WTC11 (cell line): ENCODE measurements at regions not wholly inside any gene's neighbourhood (a gene's known extent, or its start where the extent isn't known, plus 50 kb on each side); places are given as distances from the start of the nearest gene placed in this dataset.
A peak's percentile ranks its signal among the peaks of the same experiment; 100 is the strongest.

Source experiments
- ATAC-seq: fragments of 200-7000 bp; cut with Tn5 transposase; 2 replicates; pipeline ENCODE4 v1.10.0; 2021; ENCODE audit warnings: mild to moderate bottlenecking, moderate library complexity
- CTCF ChIA-PET: fragments of 300-600 bp; sonication (Branson Sonifier 250); formaldehyde crosslinking; loops from one replicate; lab custom pipeline; 2021; ENCODE audit warnings: antibody characterized with exemption; lab: Charles Lee
- POLR2A ChIA-PET: fragments of 350-600 bp; sonication (Branson Sonifier 250); formaldehyde crosslinking; loops from one replicate; lab custom pipeline; 2021; ENCODE audit warnings: antibody characterized with exemption; lab: Charles Lee
- DNase-seq: peaks from one replicate; pipeline ENCODE4 v3.0.0; 2021; ENCODE audit warnings: low spot score
- H3K27ac Mint-ChIP-seq: 2 replicates; pipeline ENCODE4 v1.8.0; 2021; ENCODE audit warnings: mixed read lengths
- H3K27me3 Mint-ChIP-seq: 2 replicates; pipeline ENCODE4 v1.8.0; 2021; ENCODE audit warnings: low read depth, mild to moderate bottlenecking, moderate library complexity, mixed read lengths
- H3K36me3 Mint-ChIP-seq: 2 replicates; pipeline ENCODE4 v1.8.0; 2021; ENCODE audit warnings: mixed read lengths
- H3K4me1 Mint-ChIP-seq: 2 replicates; pipeline ENCODE4 v1.8.0; 2022; ENCODE audit warnings: mixed read lengths
- H3K4me3 Mint-ChIP-seq: 2 replicates; pipeline ENCODE4 v1.8.0; 2021; ENCODE audit warnings: mild to moderate bottlenecking, moderate library complexity, mixed read lengths
- H3K9me3 Mint-ChIP-seq: 2 replicates; pipeline ENCODE4 v1.8.0; 2021; ENCODE audit warnings: mixed read lengths
- EMX1 ChIP-seq: fragments of 250-450 bp; sonication (Bioruptor Pico); IDR thresholded peaks from 2 replicates; pipeline ENCODE4 v1.8.0; 2021; ENCODE audit warnings: mild to moderate bottlenecking
- FOXK1 ChIP-seq: sonication (generic); formaldehyde crosslinking; IDR thresholded peaks from 2 replicates; pipeline ENCODE4 v1.8.0; 2022; ENCODE audit warnings: mild to moderate bottlenecking, moderate library complexity, missing genetic modification reagents
- GTF2I ChIP-seq: fragments of 250-450 bp; sonication (Bioruptor Pico); conservative IDR thresholded peaks from 2 replicates; pipeline ENCODE4 v1.4.0; 2021; ENCODE audit warnings: mild to moderate bottlenecking
- HMGA2 ChIP-seq: fragments of 250-450 bp; sonication (Bioruptor Pico); IDR thresholded peaks from 2 replicates; pipeline ENCODE4 v1.4.0; 2021; ENCODE audit warnings: mild to moderate bottlenecking, moderate library complexity
- JAZF1 ChIP-seq: fragments of 250-450 bp; sonication (Bioruptor Pico); IDR thresholded peaks from 2 replicates; pipeline ENCODE4 v1.9.0; 2021; ENCODE audit warnings: moderate library complexity, mild to moderate bottlenecking, inconsistent platforms
- JUN ChIP-seq: sonication (generic); formaldehyde crosslinking; IDR thresholded peaks from 2 replicates; pipeline ENCODE4 v1.8.0; 2023; ENCODE audit warnings: mild to moderate bottlenecking, missing genetic modification reagents
- MYBL2 ChIP-seq: sonication (generic); formaldehyde crosslinking; IDR thresholded peaks from 2 replicates; pipeline ENCODE4 v1.8.1; 2023; ENCODE audit warnings: mild to moderate bottlenecking, moderate library complexity, missing genetic modification reagents
- NFATC4 ChIP-seq: fragments of 250-450 bp; sonication (Bioruptor Pico); IDR thresholded peaks from 2 replicates; pipeline ENCODE4 v1.9.0; 2021; ENCODE audit warnings: mild to moderate bottlenecking
- OVOL2 ChIP-seq: fragments of 250-450 bp; sonication (Bioruptor Pico); IDR thresholded peaks from 2 replicates; pipeline ENCODE4 v1.9.0; 2021; ENCODE audit warnings: mild to moderate bottlenecking, borderline replicate concordance
- PRRX2 ChIP-seq: fragments of 250-450 bp; sonication (Bioruptor Pico); IDR thresholded peaks from 2 replicates; pipeline ENCODE4 v1.8.0; 2021; ENCODE audit warnings: mild to moderate bottlenecking
- SMAD4 ChIP-seq: sonication (generic); formaldehyde crosslinking; IDR thresholded peaks from 2 replicates; pipeline ENCODE4 v1.8.0; 2022; ENCODE audit warnings: mild to moderate bottlenecking, missing genetic modification reagents
- SOX15 ChIP-seq: fragments of 250-450 bp; sonication (Bioruptor Pico); IDR thresholded peaks from 2 replicates; pipeline ENCODE4 v1.9.0; 2021; ENCODE audit warnings: mild to moderate bottlenecking
- SP1 ChIP-seq: sonication (generic); formaldehyde crosslinking; conservative IDR thresholded peaks from 2 replicates; pipeline ENCODE4 v1.8.1; 2022; ENCODE audit warnings: missing genetic modification reagents
- ZNF121 ChIP-seq: sonication (generic); formaldehyde crosslinking; IDR thresholded peaks from 2 replicates; pipeline ENCODE4 v1.8.0; 2023; ENCODE audit warnings: missing genetic modification reagents
- ZNF263 ChIP-seq: sonication (generic); formaldehyde crosslinking; IDR thresholded peaks from 2 replicates; pipeline ENCODE4 v1.8.1; 2022; ENCODE audit warnings: low read depth, mild to moderate bottlenecking, moderate library complexity, missing genetic modification reagents
- ZNF317 ChIP-seq: sonication (generic); formaldehyde crosslinking; IDR thresholded peaks from 2 replicates; pipeline ENCODE4 v1.8.1; 2023; ENCODE audit warnings: low read depth, mild to moderate bottlenecking, moderate library complexity, missing genetic modification reagents, borderline replicate concordance
- TF ChIP-seq, protein P1 (sequence below): fragments of 250-450 bp; sonication (Bioruptor Pico); IDR thresholded peaks from 2 replicates; pipeline ENCODE4 v2.1.2; 2022; ENCODE audit warnings: mild to moderate bottlenecking, moderate library complexity
- TF ChIP-seq, protein P2 (sequence below): sonication (generic); formaldehyde crosslinking; IDR thresholded peaks from 2 replicates; pipeline ENCODE4 v1.8.1; 2022; ENCODE audit warnings: low read depth, mild to moderate bottlenecking, moderate library complexity, missing genetic modification reagents, borderline replicate concordance
- TF ChIP-seq, protein P3 (sequence below): sonication (generic); formaldehyde crosslinking; IDR thresholded peaks from 2 replicates; pipeline ENCODE4 v1.8.1; 2022; ENCODE audit warnings: low read depth, missing genetic modification reagents, borderline replicate concordance
- TF ChIP-seq, protein P4 (sequence below): fragments of 250-450 bp; sonication (Bioruptor Pico); IDR thresholded peaks from 2 replicates; pipeline ENCODE4 v1.9.0; 2021; ENCODE audit warnings: moderate library complexity, mild to moderate bottlenecking, inconsistent platforms, borderline replicate concordance
- TF ChIP-seq, protein P5 (sequence below): sonication (generic); formaldehyde crosslinking; IDR thresholded peaks from 2 replicates; pipeline ENCODE4 v1.8.0; 2023; ENCODE audit warnings: mild to moderate bottlenecking, missing genetic modification reagents

DNA sequence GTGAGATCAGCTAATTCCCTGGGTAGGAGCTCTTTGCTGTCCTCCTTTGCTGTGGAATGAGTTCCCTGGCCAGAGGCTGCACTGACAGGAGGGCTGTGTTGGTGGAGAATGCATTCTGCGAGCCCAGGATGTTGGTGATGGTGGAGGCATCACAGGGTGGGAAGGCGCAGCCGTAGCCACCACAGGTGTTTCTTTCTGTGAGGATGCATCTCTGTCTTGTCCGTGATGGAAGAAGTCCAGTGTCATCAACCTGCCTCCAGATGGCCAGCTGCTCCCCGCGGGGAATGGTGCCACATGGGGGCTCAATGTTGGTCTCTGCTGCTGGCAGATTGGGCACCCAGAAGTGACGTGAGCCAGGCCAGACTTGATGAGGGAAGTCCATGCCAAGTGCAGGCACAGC, 972.1 kb downstream of the TBC1D22A start:
- peaks cover 25% of the 10 kb centered on the region for H3K9me3 Mint-ChIP-seq
- no peak for ATAC-seq
- DNase-seq = no peak
- TF ChIP-seq GTF2I (CRISPR knock-in tag) (no peak), HMGA2 (no peak), SMAD4 (CRISPR knock-in tag) (no peak), EMX1 (no peak), NFATC4 (CRISPR knock-in tag) (no peak), JUN (CRISPR knock-in tag) (no peak), PRRX2 (CRISPR knock-in tag) (no peak), OVOL2 (CRISPR knock-in tag) (no peak), FOXK1 (CRISPR knock-in tag) (no peak), ZNF121 (CRISPR knock-in tag) (no peak)
- TF ChIP-seq, protein P1, sequence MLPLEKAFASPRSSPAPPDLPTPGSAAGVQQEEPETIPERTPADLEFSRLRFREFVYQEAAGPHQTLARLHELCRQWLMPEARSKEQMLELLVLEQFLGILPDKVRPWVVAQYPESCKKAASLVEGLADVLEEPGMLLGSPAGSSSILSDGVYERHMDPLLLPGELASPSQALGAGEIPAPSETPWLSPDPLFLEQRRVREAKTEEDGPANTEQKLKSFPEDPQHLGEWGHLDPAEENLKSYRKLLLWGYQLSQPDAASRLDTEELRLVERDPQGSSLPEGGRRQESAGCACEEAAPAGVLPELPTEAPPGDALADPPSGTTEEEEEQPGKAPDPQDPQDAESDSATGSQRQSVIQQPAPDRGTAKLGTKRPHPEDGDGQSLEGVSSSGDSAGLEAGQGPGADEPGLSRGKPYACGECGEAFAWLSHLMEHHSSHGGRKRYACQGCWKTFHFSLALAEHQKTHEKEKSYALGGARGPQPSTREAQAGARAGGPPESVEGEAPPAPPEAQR (CRISPR knock-in tag) = no peak
- POLR2A ChIA-PET = no interaction called here
- H3K36me3 Mint-ChIP-seq = peaks cover 18% of the 10 kb centered on the region
- CTCF ChIA-PET = no interaction called here
- peaks cover 11% of the 10 kb centered on the region for H3K4me1 Mint-ChIP-seq
- peaks cover 7% of the 10 kb centered on the region; the same call in 1 of the 2 replicates for H3K27me3 Mint-ChIP-seq
- H3K27ac Mint-ChIP-seq = no peak overlapping the region
- H3K4me3 Mint-ChIP-seq = no peak overlapping the region

DNA sequence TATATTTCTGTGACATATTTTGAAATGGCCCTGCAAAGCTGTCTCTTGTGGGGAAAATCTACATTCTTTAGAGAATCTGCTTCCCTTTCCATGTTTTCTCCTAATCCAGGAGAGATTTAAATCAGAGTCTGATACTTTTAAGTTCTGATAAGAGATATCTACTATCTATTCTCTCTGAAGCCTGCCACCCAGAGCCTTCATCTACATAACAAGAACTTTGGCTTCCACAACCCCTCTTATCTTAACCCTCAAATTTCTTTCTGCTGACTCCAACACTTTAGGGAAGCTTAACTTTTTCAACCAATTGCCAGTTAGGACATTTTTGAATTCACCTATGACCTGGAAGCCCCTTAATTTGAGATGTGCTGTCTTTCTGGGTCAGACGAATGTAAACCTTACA, 965.2 kb downstream of the TBC1D22A start:
- TF ChIP-seq ZNF263 (CRISPR knock-in tag) = no peak
- TF ChIP-seq, protein P2, sequence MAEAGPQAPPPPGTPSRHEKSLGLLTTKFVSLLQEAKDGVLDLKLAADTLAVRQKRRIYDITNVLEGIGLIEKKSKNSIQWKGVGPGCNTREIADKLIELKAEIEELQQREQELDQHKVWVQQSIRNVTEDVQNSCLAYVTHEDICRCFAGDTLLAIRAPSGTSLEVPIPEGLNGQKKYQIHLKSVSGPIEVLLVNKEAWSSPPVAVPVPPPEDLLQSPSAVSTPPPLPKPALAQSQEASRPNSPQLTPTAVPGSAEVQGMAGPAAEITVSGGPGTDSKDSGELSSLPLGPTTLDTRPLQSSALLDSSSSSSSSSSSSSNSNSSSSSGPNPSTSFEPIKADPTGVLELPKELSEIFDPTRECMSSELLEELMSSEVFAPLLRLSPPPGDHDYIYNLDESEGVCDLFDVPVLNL = no peak
- Mint-ChIP-seq H3K4me1 (peaks cover 36% of the 10 kb centered on the region), H3K27me3 (peaks cover 7% of the 10 kb centered on the region; the same call in 1 of the 2 replicates), H3K36me3 (peaks cover 22% of the 10 kb centered on the region), H3K9me3 (peaks cover 22% of the 10 kb centered on the region), H3K4me3 (no peak overlapping the region), H3K27ac (no peak overlapping the region)
- no peak for DNase-seq
- ChIA-PET POLR2A (no interaction called here), CTCF (interaction anchor here (1.6 kb wide), 1 partner anchor 110 kb away, joined by 3 read pairs; no protein-coding TSS in a partner anchor)
- peak; percentile 69 for ATAC-seq

DNA sequence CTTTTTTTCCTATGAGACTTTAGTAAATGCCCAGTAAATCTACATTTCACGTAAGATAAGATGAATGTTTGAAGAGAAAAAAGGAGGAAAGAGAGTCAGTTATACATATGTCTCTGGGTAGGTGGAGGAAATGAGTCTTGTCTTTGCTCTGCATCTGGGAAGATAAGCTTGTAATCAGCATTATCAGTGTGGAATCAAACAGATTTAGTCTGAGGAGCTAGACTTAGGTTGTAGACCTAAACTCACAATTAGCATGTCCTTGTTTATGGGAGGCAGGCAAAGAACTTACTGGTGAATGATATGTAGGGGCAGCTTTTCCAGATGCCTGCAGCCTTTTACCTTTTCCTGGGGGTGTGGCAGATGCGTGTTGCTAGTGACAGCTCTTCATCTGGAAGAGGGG, 962.3 kb downstream of the TBC1D22A start:
- no peaks in the 10 kb centered on the region for H3K27me3 Mint-ChIP-seq
- no peak overlapping the region for H3K27ac Mint-ChIP-seq
- H3K36me3 Mint-ChIP-seq = peaks cover 3% of the 10 kb centered on the region
- H3K9me3 Mint-ChIP-seq = peaks cover 4% of the 10 kb centered on the region
- H3K4me1 Mint-ChIP-seq = peaks cover 36% of the 10 kb centered on the region
- CTCF ChIA-PET = interaction anchor here (0.9 kb wide), 1 partner anchor 113 kb away, joined by 4 read pairs; no protein-coding TSS in a partner anchor
- DNase-seq (no peak), ATAC-seq (no peak)
- POLR2A ChIA-PET = no interaction called here
- no peak for TF ChIP-seq HMGA2
- TF ChIP-seq ZNF317 = no peak
- no peak for TF ChIP-seq SOX15
- TF ChIP-seq SP1 = no peak
- TF ChIP-seq MYBL2 (CRISPR knock-in tag) = no peak
- TF ChIP-seq SMAD4 (CRISPR knock-in tag) = no peak
- TF ChIP-seq, protein P3, sequence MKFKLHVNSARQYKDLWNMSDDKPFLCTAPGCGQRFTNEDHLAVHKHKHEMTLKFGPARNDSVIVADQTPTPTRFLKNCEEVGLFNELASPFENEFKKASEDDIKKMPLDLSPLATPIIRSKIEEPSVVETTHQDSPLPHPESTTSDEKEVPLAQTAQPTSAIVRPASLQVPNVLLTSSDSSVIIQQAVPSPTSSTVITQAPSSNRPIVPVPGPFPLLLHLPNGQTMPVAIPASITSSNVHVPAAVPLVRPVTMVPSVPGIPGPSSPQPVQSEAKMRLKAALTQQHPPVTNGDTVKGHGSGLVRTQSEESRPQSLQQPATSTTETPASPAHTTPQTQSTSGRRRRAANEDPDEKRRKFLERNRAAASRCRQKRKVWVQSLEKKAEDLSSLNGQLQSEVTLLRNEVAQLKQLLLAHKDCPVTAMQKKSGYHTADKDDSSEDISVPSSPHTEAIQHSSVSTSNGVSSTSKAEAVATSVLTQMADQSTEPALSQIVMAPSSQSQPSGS = no peak
- TF ChIP-seq, protein P4, sequence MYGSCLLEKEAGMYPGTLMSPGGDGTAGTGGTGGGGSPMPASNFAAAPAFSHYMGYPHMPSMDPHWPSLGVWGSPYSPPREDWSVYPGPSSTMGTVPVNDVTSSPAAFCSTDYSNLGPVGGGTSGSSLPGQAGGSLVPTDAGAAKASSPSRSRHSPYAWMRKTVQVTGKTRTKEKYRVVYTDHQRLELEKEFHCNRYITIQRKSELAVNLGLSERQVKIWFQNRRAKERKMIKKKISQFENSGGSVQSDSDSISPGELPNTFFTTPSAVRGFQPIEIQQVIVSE (CRISPR knock-in tag) = no peak
- no peak for TF ChIP-seq JAZF1 (CRISPR knock-in tag)
- TF ChIP-seq, protein P5, sequence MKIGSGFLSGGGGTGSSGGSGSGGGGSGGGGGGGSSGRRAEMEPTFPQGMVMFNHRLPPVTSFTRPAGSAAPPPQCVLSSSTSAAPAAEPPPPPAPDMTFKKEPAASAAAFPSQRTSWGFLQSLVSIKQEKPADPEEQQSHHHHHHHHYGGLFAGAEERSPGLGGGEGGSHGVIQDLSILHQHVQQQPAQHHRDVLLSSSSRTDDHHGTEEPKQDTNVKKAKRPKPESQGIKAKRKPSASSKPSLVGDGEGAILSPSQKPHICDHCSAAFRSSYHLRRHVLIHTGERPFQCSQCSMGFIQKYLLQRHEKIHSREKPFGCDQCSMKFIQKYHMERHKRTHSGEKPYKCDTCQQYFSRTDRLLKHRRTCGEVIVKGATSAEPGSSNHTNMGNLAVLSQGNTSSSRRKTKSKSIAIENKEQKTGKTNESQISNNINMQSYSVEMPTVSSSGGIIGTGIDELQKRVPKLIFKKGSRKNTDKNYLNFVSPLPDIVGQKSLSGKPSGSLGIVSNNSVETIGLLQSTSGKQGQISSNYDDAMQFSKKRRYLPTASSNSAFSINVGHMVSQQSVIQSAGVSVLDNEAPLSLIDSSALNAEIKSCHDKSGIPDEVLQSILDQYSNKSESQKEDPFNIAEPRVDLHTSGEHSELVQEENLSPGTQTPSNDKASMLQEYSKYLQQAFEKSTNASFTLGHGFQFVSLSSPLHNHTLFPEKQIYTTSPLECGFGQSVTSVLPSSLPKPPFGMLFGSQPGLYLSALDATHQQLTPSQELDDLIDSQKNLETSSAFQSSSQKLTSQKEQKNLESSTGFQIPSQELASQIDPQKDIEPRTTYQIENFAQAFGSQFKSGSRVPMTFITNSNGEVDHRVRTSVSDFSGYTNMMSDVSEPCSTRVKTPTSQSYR (CRISPR knock-in tag) = no peak
- no peak overlapping the region for H3K4me3 Mint-ChIP-seq
